ENCODE measurements at regions not wholly inside any gene's neighbourhood (a gene's known extent, or its start where the extent isn't known, plus 50 kb on each side); places are given as distances from the start of the nearest gene placed in this dataset.

DNA sequence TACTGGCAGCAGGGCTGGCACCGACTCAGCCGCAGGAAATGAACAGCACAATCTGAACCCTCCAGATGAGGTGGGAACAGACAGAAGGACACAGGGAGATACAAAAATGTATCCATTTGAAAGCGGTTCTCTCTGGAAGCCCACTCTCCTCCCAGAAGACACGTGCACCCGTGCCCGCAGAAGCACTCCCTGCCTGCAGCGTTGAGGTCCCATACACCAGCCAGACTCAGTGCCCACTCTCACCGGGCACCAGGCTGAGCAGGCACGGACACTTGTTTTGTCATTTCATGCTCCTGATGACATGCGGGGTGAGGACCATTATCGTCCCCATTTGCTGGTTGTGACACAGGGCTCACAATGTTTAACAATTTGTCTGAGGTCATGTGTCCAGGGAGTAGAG is 297.4 kb upstream of the TLE3 start:
- intact Hi-C loops (cut with DNase I): no loop called here
- WGBS, 4 donors: 88 to 92% (median 91%) methylated on average over 11 of the region's 11 CpGs
- Histone ChIP-seq H3K36me3 (no peaks in the 10 kb centered on the region), H3K4me1 (peaks cover 0 to 5% (median 0%) of the 10 kb centered on the region in 12 donors), H3K9me3 (peaks cover 0 to 15% (median 0%) of the 10 kb centered on the region in 12 donors), H3K27me3 (peaks cover 0 to 29% (median 0%) of the 10 kb centered on the region in 9 donors), H3K27ac (no peak overlapping the region), H3K4me3 (no peak overlapping the region)
- DNase-seq (no peak), ATAC-seq (no peak)
- TF ChIP-seq, protein P1, sequence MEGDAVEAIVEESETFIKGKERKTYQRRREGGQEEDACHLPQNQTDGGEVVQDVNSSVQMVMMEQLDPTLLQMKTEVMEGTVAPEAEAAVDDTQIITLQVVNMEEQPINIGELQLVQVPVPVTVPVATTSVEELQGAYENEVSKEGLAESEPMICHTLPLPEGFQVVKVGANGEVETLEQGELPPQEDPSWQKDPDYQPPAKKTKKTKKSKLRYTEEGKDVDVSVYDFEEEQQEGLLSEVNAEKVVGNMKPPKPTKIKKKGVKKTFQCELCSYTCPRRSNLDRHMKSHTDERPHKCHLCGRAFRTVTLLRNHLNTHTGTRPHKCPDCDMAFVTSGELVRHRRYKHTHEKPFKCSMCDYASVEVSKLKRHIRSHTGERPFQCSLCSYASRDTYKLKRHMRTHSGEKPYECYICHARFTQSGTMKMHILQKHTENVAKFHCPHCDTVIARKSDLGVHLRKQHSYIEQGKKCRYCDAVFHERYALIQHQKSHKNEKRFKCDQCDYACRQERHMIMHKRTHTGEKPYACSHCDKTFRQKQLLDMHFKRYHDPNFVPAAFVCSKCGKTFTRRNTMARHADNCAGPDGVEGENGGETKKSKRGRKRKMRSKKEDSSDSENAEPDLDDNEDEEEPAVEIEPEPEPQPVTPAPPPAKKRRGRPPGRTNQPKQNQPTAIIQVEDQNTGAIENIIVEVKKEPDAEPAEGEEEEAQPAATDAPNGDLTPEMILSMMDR (IDR thresholded peaks at IDR 0.05): no peak
- no peak for TF ChIP-seq POLR2A (IDR thresholded peaks at IDR 0.05)

DNA sequence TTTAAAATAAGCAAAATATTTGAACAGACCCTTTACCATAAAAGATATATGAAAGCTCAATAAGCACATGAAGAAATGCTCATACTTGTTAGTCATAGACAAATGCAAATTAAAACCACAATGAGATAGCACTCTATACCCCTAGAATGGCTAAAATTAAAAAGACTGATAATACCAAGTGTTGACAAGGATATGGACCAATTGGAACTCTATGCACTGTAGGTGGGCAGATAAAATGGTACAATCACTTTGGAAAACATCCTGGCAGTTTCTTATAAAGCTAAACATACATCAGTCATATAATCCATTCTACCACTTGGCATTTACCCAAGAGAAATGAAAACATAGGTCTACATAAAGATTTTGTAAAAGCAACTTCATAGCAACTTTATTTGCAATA is 293.0 kb upstream of the TLE3 start:
- DNase-seq (no peak), ATAC-seq (no peak)
- intact Hi-C loops (cut with DNase I): no loop called here
- Histone ChIP-seq H3K27ac (no peak overlapping the region), H3K9me3 (peaks cover 0 to 15% (median 0%) of the 10 kb centered on the region in 12 donors), H3K27me3 (peaks cover 0 to 16% (median 0%) of the 10 kb centered on the region in 9 donors), H3K36me3 (no peaks in the 10 kb centered on the region), H3K4me3 (no peak overlapping the region), H3K4me1 (peaks cover 0 to 5% (median 0%) of the 10 kb centered on the region in 12 donors)
- TF ChIP-seq POLR2A (IDR thresholded peaks at IDR 0.05): no peak
- TF ChIP-seq, protein P1 (IDR thresholded peaks at IDR 0.05): no peak

DNA sequence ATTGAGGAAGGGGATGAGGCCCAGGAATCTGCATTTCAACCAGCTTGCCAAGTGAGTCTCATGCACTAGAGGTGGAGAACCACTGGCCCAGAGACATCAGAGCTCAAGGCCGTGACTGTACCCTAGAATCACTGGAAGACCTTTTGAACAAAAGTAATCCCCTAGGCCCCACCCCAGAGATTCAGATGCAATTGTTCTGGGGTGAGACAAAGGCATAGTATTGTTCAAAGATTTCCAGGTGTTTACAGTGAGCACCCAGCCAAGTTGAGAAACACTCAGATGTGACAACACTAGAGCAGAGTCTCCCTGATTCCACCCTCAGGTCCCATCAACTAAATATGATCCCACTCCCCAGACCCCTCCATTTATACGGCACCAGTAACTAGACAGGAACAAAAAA is 290.3 kb upstream of the TLE3 start:
- Histone ChIP-seq H3K4me1 (peaks cover 0 to 2% (median 0%) of the 10 kb centered on the region in 12 donors), H3K9me3 (peaks cover 0 to 15% (median 0%) of the 10 kb centered on the region in 12 donors), H3K27ac (no peak overlapping the region), H3K27me3 (no peaks in the 10 kb centered on the region), H3K4me3 (no peak overlapping the region), H3K36me3 (no peaks in the 10 kb centered on the region)
- 62 to 100% (median 91%) methylated on average over 2 of the region's 2 CpGs for WGBS, 4 donors
- intact Hi-C loops (cut with DNase I): no loop called here
- DNase-seq (no peak), ATAC-seq (no peak)
- TF ChIP-seq, protein P1 (IDR thresholded peaks at IDR 0.05): no peak
- TF ChIP-seq POLR2A (IDR thresholded peaks at IDR 0.05): no peak

DNA sequence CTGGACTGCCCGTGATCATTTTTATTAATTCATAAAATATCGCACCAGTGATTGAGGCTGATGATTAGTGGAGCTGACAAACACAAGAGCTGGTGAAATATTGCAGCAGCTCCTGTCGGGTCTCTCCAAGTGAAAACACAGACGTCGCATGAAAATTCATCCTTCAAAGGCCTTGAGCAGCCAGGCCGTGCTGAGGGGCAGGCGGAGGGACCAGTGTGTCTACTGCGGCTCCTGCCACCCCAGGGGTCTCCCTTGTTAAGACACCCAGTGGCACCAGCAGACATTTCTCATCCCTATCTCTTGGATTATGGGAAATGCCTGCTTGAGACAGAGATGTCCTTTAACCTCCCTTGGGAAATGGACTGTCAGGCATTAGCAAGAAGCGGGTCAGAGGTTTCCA is 289.4 kb upstream of the TLE3 start:
- DNase-seq (no peak), ATAC-seq (no peak)
- 89 to 94% (median 92%) methylated on average over 9 of the region's 9 CpGs for WGBS, 4 donors
- peaks cover 0 to 18% (median 0%) of the 10 kb centered on the region in 12 donors for H3K9me3 ChIP-seq
- no peak overlapping the region for H3K27ac ChIP-seq
- H3K4me1 ChIP-seq: no peaks in the 10 kb centered on the region
- intact Hi-C loops (cut with DNase I): no loop called here
- H3K36me3 ChIP-seq: no peaks in the 10 kb centered on the region
- H3K27me3 ChIP-seq: no peaks in the 10 kb centered on the region
- TF ChIP-seq, protein P1 (IDR thresholded peaks at IDR 0.05): no peak
- no peak overlapping the region for H3K4me3 ChIP-seq

Data from heart left ventricle (tissue), 16 donors.